GM18520 (cell line): ENCODE measurements at regions not wholly inside any gene's neighbourhood (a gene's known extent, or its start where the extent isn't known, plus 50 kb on each side); places are given as distances from the start of the nearest gene placed in this dataset.
A peak's percentile ranks its signal among the peaks of the same experiment; 100 is the strongest.
"Not testable (repeated sequence)": the region's sequence is repeated elsewhere in the genome, so short reads cannot be mapped to it uniquely, and the experiment has no call there.

Experiments used
- ATAC-seq: cut with Tn5 transposase; IDR thresholded peaks from one replicate; pipeline ENCODE4 v1.9.1; 2021; ENCODE audit not compliant: unreplicated experiment

DNA sequence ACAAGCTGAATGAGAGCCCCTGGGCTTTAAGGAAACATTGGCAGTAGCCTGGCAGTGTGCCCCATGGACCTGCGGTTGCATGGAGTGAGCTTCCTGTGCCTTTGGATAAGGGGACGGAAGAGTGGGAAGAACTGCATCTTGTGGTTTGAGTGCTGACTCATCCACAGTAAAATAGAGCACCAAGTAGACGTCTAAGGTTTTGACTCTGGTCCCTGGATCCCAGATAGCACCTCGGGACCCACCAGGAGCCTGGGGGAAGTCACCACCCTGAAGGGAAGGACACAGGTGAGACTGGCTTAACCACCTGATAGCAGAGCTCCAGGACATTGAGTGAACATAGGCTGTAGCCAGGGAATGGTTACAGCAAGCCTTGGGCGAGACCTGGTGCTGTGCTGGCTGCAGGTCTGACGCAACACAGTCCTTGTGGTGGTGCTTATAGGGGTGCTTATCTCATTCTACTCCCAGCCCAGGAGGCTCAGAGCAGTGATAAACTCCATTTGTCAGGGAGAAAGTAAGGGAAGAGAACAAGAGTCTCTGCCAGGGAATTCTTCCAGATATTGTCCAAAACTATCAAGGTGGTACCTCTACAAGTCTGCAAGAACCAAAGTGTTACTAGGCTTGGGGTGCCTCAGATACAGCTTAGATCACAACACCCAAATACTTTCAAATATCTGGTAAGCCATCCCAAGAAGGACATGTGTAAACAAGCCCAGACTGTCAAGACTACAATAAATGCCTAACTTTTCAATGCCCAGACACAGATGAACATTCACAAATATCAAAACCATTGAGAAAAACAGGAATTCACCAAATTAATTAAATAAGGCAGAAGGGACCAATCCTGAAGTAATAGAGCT lies 123.6 kb upstream of the TET2 start:
- ATAC-seq = no peak

DNA sequence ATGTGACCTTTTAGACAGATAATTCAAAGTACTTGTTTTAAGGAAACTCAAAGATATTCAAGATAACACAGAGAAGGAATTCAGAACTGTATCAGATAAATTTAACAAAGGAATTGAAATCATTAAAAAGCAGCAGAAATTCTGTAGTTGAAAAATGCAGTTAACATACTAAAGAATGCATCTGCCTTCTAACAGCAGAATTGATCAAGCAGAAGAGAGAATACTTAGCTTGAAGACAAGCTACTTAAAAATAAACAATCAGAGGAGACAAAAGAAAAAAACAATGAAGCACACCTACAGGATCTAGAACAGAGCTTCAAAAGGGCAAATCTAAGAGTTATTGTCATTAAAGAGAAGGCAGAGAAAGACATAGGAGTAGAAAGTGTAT lies 123.0 kb upstream of the TET2 start:
- ATAC-seq = no peak

DNA sequence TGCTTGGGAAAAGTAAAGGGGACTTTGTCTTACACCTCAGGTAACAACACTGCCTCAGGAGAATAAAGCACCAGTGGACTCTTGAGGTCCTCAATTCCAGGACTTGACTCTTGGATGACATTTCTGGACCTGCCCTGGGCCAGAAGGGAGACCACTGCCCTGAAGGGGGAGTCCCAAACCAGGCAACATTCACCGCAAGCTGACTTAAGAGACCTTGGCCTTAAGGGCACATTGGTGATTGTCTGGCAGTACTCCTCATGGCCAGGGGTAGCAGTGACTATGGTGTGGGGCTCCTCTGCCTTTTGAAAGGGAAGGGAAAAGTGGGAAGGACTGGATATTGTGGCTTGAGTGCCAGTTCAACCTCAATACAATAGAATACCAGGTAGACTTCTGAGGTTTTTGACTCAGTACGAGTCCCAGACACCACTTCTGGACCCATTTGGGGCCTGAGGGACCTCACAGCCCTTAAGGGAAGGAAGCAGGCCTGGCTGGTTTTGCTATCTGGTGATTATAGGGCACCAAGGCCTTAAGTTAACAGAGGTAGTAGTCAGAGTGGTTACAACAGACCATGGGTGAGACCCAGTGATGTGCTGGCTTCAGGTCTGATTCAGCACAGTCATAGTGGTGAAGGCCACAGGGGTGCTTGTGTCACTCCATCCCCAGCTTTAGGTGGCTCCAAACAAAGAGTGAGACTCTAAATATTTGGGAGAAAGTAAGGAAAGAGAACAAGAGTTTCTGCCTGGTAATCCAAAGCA lies 121.2 kb upstream of the TET2 start:
- no peak for ATAC-seq

DNA sequence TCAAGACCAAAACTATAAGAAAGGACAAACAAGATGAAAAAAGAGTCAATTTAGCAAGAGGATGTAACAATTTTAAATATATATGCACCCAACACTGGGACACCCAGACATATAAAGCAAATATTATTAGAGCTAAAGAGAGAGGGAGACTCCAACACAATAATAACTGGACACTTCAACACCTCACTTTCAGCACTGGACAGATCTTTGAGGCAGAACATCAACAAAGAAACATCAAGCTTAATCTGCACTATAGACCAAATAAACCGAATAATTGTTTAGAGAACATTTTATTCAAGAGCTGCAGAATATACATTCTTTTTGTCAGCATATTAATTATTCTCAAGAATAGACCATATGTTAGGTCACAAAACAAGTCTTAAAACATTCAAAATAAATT lies 109.7 kb upstream of the TET2 start:
- no peak for ATAC-seq

DNA sequence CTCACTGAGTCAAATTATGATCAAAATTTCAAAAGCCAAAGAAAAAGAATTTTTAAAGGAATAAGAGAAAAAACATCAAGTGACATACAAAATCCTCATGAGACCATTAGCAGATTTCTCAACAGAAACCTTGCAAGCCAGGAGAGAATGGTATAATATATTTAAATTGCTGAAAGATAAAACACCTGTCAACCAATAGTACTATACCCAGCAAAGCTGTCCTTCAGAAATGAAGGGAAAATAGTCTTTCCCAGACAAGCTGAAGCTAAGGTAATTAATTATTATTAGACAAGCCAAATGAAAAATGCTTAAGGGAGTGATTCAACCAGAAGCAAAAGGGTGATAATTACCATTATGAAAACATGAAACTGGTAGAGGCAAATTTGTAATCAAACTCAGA lies 104.2 kb upstream of the TET2 start:
- ATAC-seq = no peak

DNA sequence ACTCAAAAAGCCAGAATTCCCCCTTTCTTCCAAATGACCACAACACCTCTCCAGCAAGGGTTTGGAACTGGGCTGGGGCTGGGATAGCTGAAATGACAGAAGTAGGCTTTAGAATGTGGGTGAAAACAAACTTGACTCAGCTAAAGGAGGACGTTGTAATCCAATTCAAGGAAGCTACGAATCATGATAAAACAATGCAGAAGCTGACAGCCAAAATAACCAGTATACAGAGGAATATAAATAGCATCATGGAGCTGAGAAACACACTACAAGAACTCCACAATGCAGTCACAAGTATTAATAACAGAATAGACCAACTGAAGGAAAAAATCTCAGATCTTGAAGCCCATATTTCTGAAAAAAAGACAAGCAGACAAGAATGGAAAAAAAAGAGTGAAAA lies 95.8 kb upstream of the TET2 start:
- no peak for ATAC-seq

DNA sequence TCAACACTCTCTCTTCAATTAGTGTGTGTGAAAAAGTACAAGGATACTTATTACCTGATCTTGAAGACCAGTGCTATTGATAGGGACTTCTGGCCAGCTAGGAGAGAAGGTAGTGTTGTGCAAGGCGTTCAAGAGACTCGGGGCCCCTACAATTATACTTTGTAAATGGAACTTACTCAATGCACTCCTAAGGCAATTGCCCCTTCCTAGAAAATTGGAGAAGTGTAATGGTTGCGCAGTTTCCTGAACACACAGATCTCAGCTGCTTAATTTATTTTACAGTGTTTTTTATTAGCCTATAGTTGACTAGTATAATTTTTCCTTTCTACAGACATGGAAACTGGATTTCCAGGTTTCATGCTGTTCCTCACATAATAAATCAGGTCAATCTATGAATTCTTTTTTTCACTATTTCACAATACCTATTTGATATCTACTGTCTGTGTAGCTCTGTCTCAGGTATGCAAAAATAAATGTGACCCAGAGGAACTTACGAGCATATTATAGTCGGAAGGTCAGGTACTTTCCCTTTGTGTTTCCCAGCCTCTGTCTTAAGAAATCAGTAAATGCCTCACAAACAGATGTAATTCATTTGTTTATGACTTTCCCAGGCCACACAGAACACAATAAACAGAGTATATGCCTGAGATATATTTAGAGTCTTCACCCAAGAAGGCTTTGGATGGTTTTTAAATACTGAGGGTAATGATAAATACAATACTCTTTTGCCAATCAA lies 89.1 kb upstream of the TET2 start:
- ATAC-seq = no peak

DNA sequence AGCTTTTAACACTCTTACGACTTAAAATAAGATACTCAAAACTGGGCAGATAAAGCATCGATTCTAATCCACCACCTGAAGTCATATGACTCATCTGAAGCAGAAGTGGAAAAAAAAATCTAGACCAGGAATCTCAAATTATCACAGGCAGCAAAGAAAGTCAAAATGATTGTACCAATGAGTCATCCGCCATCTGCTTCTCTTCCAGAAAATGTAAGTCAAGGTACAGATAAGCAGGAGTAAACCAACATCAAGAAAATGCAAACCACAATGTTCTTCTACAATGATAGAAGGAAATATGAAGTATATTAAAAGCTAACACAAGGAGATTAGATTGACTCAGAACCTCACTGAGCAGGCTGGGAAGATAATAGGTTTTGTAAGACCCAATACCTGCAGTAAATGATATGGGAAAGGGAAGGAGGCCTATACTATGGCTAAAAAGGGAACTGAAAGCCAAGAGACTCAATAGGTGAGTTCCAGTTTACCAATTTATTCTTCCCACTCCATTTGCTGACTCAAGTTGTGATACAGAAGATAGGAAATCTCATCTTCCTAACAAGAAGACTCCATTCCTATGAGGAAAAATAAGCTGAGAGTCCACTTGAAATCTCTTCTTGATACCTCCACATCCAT lies 88.4 kb upstream of the TET2 start:
- no peak for ATAC-seq

DNA sequence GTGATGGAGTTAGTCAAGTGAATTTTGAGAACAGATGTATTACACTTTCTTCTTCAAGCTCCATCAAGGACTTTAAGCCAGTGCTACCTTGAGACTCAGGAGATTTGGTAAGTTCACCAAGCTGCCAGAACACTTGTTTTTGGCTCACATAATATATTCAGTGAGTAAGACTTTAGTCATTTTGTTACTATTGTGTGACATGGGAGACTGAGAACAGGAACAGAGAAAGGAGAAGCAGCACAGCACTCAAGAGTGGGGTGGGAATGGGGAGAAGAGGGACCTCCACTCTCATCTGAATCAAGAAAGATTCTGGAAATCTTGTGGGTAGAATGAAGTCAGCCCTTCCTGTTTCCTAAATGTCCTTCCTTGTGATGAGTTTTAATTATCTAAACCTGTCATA lies 87.3 kb upstream of the TET2 start:
- peak; percentile 23 for ATAC-seq

DNA sequence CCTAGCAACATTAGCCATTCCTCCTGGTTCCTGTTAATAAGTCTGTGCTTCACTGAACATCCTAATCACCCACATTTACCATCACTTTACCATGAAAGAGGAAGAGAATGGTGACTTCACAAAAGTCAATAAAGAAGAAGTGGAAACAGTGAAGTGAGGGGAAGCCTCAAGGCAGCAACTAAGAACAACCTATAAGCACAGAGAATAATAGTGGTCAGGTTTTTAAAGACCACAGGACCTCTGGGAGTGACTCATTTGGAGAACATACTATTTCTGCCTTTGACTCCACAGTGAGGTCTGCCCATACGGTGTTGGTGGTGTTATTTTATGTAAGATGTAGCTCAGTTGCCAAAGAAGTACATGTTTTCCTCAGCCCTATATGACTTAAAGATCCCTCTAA lies 86.0 kb upstream of the TET2 start:
- ATAC-seq = peak; percentile 88

DNA sequence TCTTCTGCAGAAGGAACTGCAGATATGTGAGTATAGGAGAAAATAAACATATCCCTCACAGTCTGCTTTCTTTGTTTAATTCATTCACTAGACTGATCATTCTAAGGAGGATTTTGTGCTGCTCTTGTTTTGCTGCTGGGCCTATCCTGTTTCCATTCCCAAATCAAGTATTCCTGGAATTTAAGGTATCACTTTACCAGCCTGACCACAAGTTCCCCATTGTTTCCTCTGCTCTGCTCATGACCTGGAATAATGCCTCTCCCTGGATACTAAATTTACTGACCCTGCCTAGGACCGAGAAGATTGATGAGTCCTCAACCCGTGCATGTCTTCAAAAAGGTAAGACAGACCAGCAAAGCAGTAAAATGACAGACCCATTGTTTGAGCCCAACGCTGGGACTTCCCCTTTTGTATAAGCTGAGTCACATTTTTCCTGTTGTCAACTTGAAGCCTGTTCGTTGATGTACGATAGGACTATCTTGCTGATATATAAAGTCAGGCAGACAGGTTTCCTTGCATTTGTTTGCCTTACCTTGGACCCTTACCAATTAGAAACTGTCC lies 85.5 kb upstream of the TET2 start:
- peak; percentile 16 for ATAC-seq

DNA sequence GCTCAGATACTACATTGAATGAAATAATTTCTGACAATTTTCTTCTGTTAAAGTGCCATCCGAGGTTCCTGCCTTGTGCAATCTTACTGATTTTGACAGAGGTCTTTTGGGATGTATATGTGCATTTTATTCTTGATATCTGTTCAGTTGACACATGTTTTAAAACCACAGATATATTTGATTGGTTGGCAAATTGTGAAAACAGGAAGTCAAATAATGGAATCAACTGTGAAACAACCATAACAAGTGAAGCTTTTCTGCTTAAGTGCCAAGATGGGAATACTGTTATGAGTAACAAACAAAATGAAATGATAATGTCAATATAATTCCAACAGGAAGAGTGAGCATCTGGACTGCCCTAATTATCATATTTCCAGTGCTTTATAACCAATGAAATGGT lies 84.9 kb upstream of the TET2 start:
- ATAC-seq = no peak

DNA sequence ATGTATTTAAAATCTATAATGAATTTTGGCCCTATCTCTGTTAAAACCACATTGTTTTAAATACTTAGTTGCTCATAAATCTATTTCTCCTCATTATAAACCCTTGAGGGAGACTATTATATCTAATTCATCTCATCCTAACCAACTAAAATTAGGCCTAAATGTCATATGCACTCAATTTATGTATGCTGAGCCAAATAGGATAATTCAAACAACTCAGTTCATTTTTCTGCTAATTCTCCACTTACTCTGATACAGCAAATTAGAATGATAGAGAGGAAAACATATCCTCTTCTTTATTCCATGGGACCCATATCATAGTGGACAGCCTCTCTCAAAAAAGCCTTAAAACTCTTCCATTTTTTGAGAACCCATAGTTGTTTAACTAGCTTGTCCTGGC lies 80.3 kb upstream of the TET2 start:
- no peak for ATAC-seq

DNA sequence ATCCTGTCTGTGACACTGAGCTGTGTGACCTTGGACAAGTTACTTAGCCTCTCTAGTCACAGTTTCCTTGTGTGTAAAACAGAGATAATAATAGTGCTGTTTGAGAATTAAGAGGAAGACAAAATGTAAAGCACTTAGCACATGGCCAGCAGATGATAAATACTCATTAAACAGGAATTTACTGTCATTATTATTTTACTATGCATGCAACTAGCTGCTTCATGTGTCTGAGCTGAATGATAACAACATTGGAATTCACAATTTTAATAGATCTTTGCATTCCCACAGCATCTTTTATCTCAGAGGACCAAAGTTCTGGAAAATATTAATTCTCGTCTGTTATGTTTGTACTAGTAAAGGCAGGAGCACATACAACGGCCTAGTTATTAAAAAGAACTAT lies 79.2 kb upstream of the TET2 start:
- no peak for ATAC-seq

DNA sequence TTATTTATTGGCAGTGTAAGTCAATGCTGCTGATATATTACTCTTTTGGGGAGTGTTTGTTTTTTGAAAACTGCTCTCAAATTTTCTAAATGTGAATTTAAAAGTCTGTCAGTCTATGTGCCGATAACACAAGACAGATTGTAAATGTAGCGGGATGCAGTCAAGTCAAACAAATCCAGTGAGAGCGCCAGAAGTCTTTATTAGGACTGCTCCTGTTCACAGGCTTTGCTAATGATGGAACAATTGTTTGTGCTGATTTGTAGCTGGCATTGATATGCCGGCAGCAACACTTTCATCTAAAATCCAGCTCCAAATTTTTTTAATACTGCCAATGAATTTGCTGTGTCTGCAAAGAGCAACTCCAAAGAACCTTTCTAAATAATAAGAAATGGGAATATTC lies 78.7 kb upstream of the TET2 start:
- no peak for ATAC-seq

DNA sequence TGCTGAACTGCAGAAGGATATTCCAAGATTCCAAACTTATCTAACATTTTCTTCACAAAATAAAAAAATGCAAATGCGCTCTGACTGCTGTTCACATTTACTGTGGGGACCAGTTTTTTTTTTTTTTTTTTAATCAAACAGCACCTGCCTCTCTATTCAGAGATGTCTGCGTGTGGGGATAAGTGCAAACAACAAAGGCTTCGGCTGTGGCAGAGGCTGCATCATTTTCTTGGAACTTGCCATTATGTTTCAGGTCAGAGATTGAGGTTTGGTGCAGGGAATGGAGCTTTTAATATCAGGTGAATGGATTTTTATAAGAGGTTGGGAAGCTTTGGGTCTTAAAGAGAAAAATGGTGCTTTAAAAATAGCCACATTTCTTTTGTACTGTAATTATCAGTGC lies 78.2 kb upstream of the TET2 start:
- ATAC-seq = no peak

DNA sequence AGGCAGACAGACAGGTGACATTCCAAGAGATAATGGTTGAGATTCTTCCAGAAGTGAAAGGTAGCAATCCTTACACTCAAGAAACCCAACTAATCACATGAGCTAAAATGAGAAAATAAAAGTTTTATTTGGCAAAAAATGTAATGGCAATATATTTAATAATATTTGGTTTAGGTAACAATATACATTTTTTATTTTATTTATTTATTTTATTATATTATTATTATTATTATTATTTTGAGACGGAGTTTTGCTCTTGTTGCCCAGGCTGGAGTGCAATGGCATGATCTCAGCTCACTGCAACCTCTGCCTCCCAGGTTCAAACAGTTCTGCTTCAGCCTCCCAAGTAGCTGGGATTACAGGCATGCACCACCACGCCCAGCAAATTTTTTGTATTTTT lies 74.6 kb upstream of the TET2 start:
- not testable (repeated sequence) for ATAC-seq

DNA sequence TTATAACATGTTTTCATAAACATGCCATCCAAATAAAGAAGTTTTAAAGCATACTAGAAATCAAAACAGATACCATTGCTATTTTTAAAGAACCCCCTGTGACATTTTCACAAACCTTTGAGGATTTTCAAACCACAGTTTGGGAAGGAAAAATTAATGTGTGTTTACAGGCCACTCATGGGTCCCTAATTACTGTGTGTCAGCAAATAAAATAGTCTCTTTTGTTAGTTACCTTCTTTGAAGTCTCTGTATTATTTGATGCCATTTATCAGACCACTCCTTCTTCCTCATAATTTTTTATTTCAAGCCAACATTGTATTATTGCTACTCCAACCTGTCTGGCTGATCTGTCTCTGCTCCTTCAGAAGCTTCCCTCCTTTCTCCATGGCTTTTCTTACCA lies 72.6 kb upstream of the TET2 start:
- ATAC-seq = no peak

DNA sequence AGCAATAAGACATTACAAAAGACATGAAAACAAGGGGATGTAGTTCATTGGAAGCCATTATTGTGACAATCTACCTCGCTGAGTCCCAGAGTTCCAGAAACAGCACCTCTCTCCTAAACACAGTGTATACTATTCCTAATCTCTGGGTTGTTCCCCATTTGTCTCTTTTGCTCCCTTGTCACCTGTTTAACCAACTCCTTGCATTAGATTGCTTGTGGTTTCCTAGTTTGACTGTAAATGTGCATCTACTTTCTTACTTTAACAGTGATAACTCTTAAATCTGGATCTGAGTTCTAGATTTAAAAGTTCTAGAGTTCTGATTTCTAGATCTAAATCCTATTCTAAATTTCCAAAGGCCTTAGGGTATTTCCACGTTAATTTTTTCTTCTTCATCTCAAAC lies 71.6 kb upstream of the TET2 start:
- ATAC-seq = no peak

DNA sequence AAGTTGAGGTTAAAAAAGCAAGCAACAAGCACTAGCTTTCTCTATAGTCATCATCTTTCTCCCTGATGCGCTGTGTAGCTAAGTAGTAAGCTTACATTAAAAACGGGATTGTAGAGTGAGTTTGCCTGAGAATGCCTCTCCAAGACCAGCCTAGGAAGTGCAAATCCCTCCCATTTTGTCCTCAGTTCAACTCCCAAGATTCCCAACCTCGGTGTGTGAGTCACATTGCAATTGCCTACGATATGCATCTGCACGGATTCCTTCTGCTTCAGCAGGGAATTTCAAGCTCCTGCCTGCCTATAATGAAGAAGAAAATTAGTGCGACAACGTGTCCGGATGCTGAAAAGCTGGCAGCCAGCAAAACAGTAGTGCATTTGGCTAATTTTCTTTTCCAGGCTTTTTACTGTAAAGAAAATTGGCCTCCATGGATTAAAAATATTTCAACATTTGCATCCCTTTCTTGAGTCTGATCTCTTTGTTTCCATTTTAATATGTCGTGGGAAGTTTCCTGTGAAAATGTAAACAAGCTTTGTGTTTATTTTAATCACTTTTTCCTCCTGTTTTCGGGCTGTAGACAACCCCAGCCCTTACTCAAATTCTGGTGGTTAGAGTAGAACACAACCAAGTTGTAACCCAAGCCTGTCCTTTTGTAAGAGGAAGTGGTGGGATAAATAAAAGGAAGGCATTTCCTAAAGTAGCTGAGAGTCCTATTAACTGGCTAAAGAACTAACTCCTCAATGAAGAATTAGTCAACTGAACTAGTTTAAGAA lies 58.4 kb upstream of the TET2 start:
- no peak for ATAC-seq
